IMR-90 (cell line): ENCODE measurements at regions not wholly inside any gene's neighbourhood (a gene's known extent, or its start where the extent isn't known, plus 50 kb on each side); places are given as distances from the start of the nearest gene placed in this dataset.

ENCODE experiments used
- ATAC-seq: fragments of 200-7000 bp; cut with Tn5 transposase; 2 replicates; pipeline ENCODE4 v1.9.1; 2020; ENCODE audit warnings: low read depth, mild to moderate bottlenecking, moderate library complexity
- BruUV-seq: library from RNA; stranded (reverse); fragments of 400-500 nt; replicated peaks from 2 replicates; lab custom pipeline; 2021; lab: Mats Ljungman, UMichigan
- CTCF ChIA-PET: fragments of 300-600 bp; formaldehyde crosslinking; extraction: SDS; loops from one replicate; lab custom pipeline; 2021; ENCODE audit warnings: antibody characterized with exemption; lab: Yijun Ruan, JAX
- POLR2A ChIA-PET: fragments of 300-600 bp; sonication (Branson Sonifier 250); formaldehyde crosslinking; loops from one replicate; lab custom pipeline; 2022; ENCODE audit warnings: antibody characterized with exemption; ENCODE audit not compliant: unreplicated experiment; lab: Charles Lee
- DNase-seq: peaks from one replicate; pipeline ENCODE4 v3.0.0; 2013
- H2AFZ ChIP-seq: replicated peaks from 2 replicates; pipeline ENCODE3; 2013; ENCODE audit warnings: low read length, mild to moderate bottlenecking; ENCODE audit not compliant: poor library complexity
- H2AK5ac ChIP-seq: 2 replicates; pipeline ENCODE4 v1.6.1; 2013; ENCODE audit warnings: low read depth, low read length, inconsistent platforms
- H2AK9ac ChIP-seq: replicated peaks from 2 replicates; pipeline ENCODE3; 2013; ENCODE audit warnings: mild to moderate bottlenecking, low read depth, low read length, moderate library complexity; ENCODE audit not compliant: poor library complexity
- H2BK120ac ChIP-seq: 2 replicates; pipeline ENCODE4 v1.6.1; 2013; ENCODE audit warnings: low read depth, low read length, inconsistent platforms
- H2BK15ac ChIP-seq: 3 replicates; pipeline ENCODE4 v1.6.1; 2013; ENCODE audit warnings: low read depth, low read length, inconsistent platforms
- H2BK20ac ChIP-seq: 2 replicates; pipeline ENCODE4 v1.6.1; 2013; ENCODE audit warnings: low read depth, mild to moderate bottlenecking, inconsistent platforms, low read length, moderate library complexity
- H2BK5ac ChIP-seq: 2 replicates; pipeline ENCODE4 v1.6.1; 2013; ENCODE audit warnings: mild to moderate bottlenecking, low read depth, low read length, inconsistent platforms; ENCODE audit not compliant: poor library complexity, severe bottlenecking
- H3K14ac ChIP-seq: replicated peaks from 2 replicates; pipeline ENCODE4 v1.6.1; 2013; ENCODE audit warnings: low read depth, low read length, inconsistent platforms
- H3K18ac ChIP-seq: 2 replicates; pipeline ENCODE4 v1.6.1; 2013; ENCODE audit warnings: low read depth, low read length, control low read depth
- H3K23ac ChIP-seq: 2 replicates; pipeline ENCODE4 v1.6.1; 2013; ENCODE audit warnings: low read depth, low read length, inconsistent platforms
- H3K27ac ChIP-seq: 2 replicates; pipeline ENCODE4 v1.5.1; 2013; ENCODE audit warnings: mild to moderate bottlenecking, control low read depth, low read length; ENCODE audit not compliant: insufficient read depth
- H3K27me3 ChIP-seq: 2 replicates; pipeline ENCODE4 v1.6.1; 2013; ENCODE audit warnings: low read length; ENCODE audit not compliant: control insufficient read depth, insufficient read depth
- H3K36me3 ChIP-seq: 2 replicates; pipeline ENCODE4 v1.6.1; 2013; ENCODE audit warnings: low read length, mixed read lengths; ENCODE audit not compliant: control insufficient read depth, insufficient read depth
- H3K4ac ChIP-seq: 2 replicates; pipeline ENCODE4 v1.6.1; 2013; ENCODE audit warnings: low read depth, low read length, inconsistent platforms
- H3K4me1 ChIP-seq: 2 replicates; pipeline ENCODE4 v1.6.1; 2013; ENCODE audit warnings: low read length, mixed read lengths; ENCODE audit not compliant: control insufficient read depth, insufficient read depth
- H3K4me2 ChIP-seq: 2 replicates; pipeline ENCODE4 v1.6.1; 2013; ENCODE audit warnings: low read depth, mild to moderate bottlenecking, control low read depth, low read length, moderate library complexity
- H3K4me3 ChIP-seq: 2 replicates; pipeline ENCODE4 v1.5.1; 2013; ENCODE audit warnings: low read depth, mild to moderate bottlenecking, control low read depth, low read length, moderate library complexity; ENCODE audit not compliant: insufficient read depth
- H3K56ac ChIP-seq: 2 replicates; pipeline ENCODE4 v1.6.1; 2013; ENCODE audit warnings: low read length, inconsistent platforms; ENCODE audit not compliant: insufficient read depth; ENCODE audit errors: extremely low read depth
- H3K79me1 ChIP-seq, 2 experiments: 2 replicates each; pipeline ENCODE4 v1.6.1; 2013; ENCODE audit warnings: low read length in 2 of 2, inconsistent platforms in 1 of 2, low read depth in 1 of 2
- H3K9ac ChIP-seq: 2 replicates; pipeline ENCODE4 v1.6.1; 2013; ENCODE audit warnings: low read depth, low read length, control low read depth
- H3K9me1 ChIP-seq: 2 replicates; pipeline ENCODE4 v1.6.1; 2013; ENCODE audit warnings: low read length, inconsistent platforms; ENCODE audit not compliant: insufficient read depth
- H3K9me3 ChIP-seq: 2 replicates; pipeline ENCODE4 v1.6.1; 2013; ENCODE audit warnings: low read length; ENCODE audit not compliant: control insufficient read depth, insufficient read depth
- H4K20me1 ChIP-seq: 2 replicates; pipeline ENCODE4 v1.6.1; 2013; ENCODE audit warnings: low read length, inconsistent platforms; ENCODE audit not compliant: insufficient read depth
- H4K5ac ChIP-seq: 2 replicates; pipeline ENCODE4 v1.6.1; 2013; ENCODE audit warnings: mild to moderate bottlenecking, low read depth, low read length, control low read depth
- H4K8ac ChIP-seq, 2 experiments: 2 replicates each; pipeline ENCODE4 v1.6.1; 2013; ENCODE audit warnings: low read depth in 2 of 2, low read length in 2 of 2, control low read depth in 1 of 2, inconsistent platforms in 1 of 2
- H4K91ac ChIP-seq: 2 replicates; pipeline ENCODE4 v1.6.1; 2013; ENCODE audit warnings: low read depth, low read length, inconsistent platforms; ENCODE audit not compliant: insufficient read depth
- BHLHE40 ChIP-seq: fragments of 150-350 bp; IDR thresholded peaks from 2 replicates; pipeline ENCODE4 v1.6.1; 2016; ENCODE audit warnings: mild to moderate bottlenecking, low read depth, low read length
- CEBPB ChIP-seq: IDR thresholded peaks from 2 replicates; pipeline ENCODE4 v1.6.1; 2012; ENCODE audit warnings: low read depth, low read length, improper control_type of control experiment
- CHD1 ChIP-seq: IDR thresholded peaks from 2 replicates; pipeline ENCODE4 v1.6.1; 2012; ENCODE audit warnings: low read depth, low read length, improper control_type of control experiment
- FOS ChIP-seq: fragments of 150-350 bp; IDR thresholded peaks from 2 replicates; pipeline ENCODE4 v1.6.1; 2016; ENCODE audit warnings: low read depth, low read length
- MAFK ChIP-seq: IDR thresholded peaks from 2 replicates; pipeline ENCODE4 v1.6.1; 2012; ENCODE audit warnings: low read depth, low read length, improper control_type of control experiment
- MAZ ChIP-seq: IDR thresholded peaks from 2 replicates; pipeline ENCODE4 v1.6.1; 2012; ENCODE audit warnings: low read depth, mild to moderate bottlenecking, low read length, improper control_type of control experiment, moderate library complexity, borderline replicate concordance
- MXI1 ChIP-seq: IDR thresholded peaks from 2 replicates; pipeline ENCODE4 v1.6.1; 2012; ENCODE audit warnings: low read depth, mild to moderate bottlenecking, low read length, moderate library complexity, borderline replicate concordance
- NFE2L2 ChIP-seq: fragments of 150-350 bp; IDR thresholded peaks from 2 replicates; pipeline ENCODE4 v1.6.1; 2016; ENCODE audit warnings: low read depth, mild to moderate bottlenecking, low read length
- POLR2A ChIP-seq: IDR thresholded peaks from 2 replicates; pipeline ENCODE4 v1.6.1; 2012; ENCODE audit warnings: mild to moderate bottlenecking, low read depth, low read length
- RAD21 ChIP-seq: IDR thresholded peaks from 2 replicates; pipeline ENCODE4 v1.6.1; 2012; ENCODE audit warnings: low read length, improper control_type of control experiment
- RFX5 ChIP-seq: IDR thresholded peaks from 2 replicates; pipeline ENCODE4 v1.8.0; 2012; ENCODE audit warnings: low read depth, mild to moderate bottlenecking, low read length, moderate library complexity
- SMC3 ChIP-seq: fragments of 150-350 bp; IDR thresholded peaks from 2 replicates; pipeline ENCODE4 v1.6.1; 2016; ENCODE audit warnings: low read depth, mild to moderate bottlenecking, antibody characterized with exemption, low read length, moderate library complexity
- WGBS, 2 experiments: methylation state at CpG; one replicate each; pipeline versions ENCODE4 v1.1.5 to v1.1.7; 2013; ENCODE audit warnings: missing lambda C conversion rate in 2 of 2; ENCODE audit not compliant: insufficient read length in 1 of 2; ENCODE audit errors: extremely low coverage in 2 of 2; 5-methylcytosine and 5-hydroxymethylcytosine counted together
- dilution Hi-C: fragments of 300-500 bp; cut with HindIII; formaldehyde crosslinking; loops from one replicate; pipeline ENCODE4 v1.14.3; 2018; ENCODE audit warnings: low sequenced_read_pairs; ENCODE audit not compliant: unreplicated experiment
- in situ Hi-C: fragments of 300-500 bp; cut with MboI; formaldehyde crosslinking; loops from 3 replicates; pipeline ENCODE4 v1.14.3; 2019; ENCODE audit warnings: low sequenced_read_pairs, inconsistent platforms, mixed read lengths
- intact Hi-C: fragments of 100-400 bp; cut with micrococcal nuclease; formaldehyde crosslinking; loops from 2 replicates; pipeline ENCODE4 v1.10.0; 2022
- TF ChIP-seq, protein P1 (sequence below): fragments of 150-350 bp; IDR thresholded peaks from 2 replicates; pipeline ENCODE4 v1.6.1; 2016; ENCODE audit warnings: low read depth, mild to moderate bottlenecking, low read length, moderate library complexity, borderline replicate concordance

DNA sequence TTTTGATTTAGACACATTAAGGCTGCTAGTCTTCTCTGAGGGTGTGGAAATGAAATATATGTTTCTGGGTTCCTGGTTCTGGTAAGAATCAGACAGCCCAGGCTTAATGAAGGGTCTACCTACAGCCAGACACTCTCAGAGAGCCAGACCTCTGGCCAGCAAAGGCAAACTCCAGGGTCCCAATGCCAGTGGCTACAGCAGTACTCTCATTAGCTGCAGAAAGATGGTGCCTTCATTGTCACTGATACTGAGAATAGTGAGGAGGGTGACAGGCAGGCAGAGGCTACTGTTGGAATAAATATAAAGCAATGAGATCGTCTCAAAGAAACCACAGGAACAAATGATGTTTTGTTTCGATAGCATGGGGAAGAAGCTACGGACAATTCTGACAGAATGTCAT is 437.6 kb downstream of the GPM6A start:
- WGBS, 2 experiments = 14% methylated on average over 1 of the region's 3 CpGs; no CpG with 5 or more reads in 1 of the 2 experiments
- Histone ChIP-seq H3K4me1 (no peaks in the 10 kb centered on the region), H2AK5ac (no peak overlapping the region), H3K9ac (no peak overlapping the region), H2BK5ac (no peak overlapping the region), H2AK9ac (no peak overlapping the region), H3K27me3 (no peaks in the 10 kb centered on the region), H4K91ac (no peak overlapping the region), H2BK120ac (no peak overlapping the region), H3K4me3 (no peak overlapping the region), H2BK20ac (no peak overlapping the region), H3K9me3 (no peaks in the 10 kb centered on the region), H2AFZ (no peak overlapping the region), H3K36me3 (no peaks in the 10 kb centered on the region), H3K9me1 (no peaks in the 10 kb centered on the region), H3K4ac (no peak overlapping the region; the same call in 1 of the 2 replicates), H3K14ac (no peak overlapping the region), H2BK15ac (no peak overlapping the region), H3K18ac (no peak overlapping the region), H3K56ac (no peak overlapping the region), H4K5ac (no peak overlapping the region), H3K23ac (no peak overlapping the region), H3K27ac (no peak overlapping the region), H4K20me1 (no peaks in the 10 kb centered on the region), H3K79me1 (no peaks in the 10 kb centered on the region), H3K4me2 (no peak overlapping the region), H4K8ac (no peak overlapping the region)
- POLR2A ChIA-PET = no interaction called here
- TF ChIP-seq, protein P1, sequence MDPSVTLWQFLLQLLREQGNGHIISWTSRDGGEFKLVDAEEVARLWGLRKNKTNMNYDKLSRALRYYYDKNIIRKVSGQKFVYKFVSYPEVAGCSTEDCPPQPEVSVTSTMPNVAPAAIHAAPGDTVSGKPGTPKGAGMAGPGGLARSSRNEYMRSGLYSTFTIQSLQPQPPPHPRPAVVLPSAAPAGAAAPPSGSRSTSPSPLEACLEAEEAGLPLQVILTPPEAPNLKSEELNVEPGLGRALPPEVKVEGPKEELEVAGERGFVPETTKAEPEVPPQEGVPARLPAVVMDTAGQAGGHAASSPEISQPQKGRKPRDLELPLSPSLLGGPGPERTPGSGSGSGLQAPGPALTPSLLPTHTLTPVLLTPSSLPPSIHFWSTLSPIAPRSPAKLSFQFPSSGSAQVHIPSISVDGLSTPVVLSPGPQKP = no peak
- no peak for TF ChIP-seq SMC3
- no peak for TF ChIP-seq POLR2A
- no peak for TF ChIP-seq NFE2L2
- no peak for TF ChIP-seq FOS
- TF ChIP-seq BHLHE40 = no peak
- TF ChIP-seq RFX5 = no peak
- TF ChIP-seq CEBPB = no peak
- TF ChIP-seq MAFK = no peak
- TF ChIP-seq MAZ = no peak
- TF ChIP-seq MXI1 = no peak
- no peak for TF ChIP-seq RAD21
- no peak for TF ChIP-seq CHD1
- BruUV-seq = no TSS peak
- dilution Hi-C loops = no loop called here
- intact Hi-C loops = no loop called here
- in situ Hi-C loops = no loop called here
- DNase-seq (no peak), ATAC-seq (no peak)
- CTCF ChIA-PET = no interaction called here
